ENCODE measurements at regions not wholly inside any gene's neighbourhood (a gene's known extent, or its start where the extent isn't known, plus 50 kb on each side); places are given as distances from the start of the nearest gene placed in this dataset.

- no peak for TF ChIP-seq POLR2A (IDR thresholded peaks at IDR 0.05; ENCODE audit: low read depth, low read length)
- TF ChIP-seq TAF1 (IDR thresholded peaks at IDR 0.05; ENCODE audit: borderline replicate concordance, low read depth, low read length) = no peak
Measured at GRCh38 chr5:56732121-56732520, 83.2 kb upstream of the MAP3K1 start.
